Middle frontal gyrus (tissue), 1 donor: ENCODE measurements at regions not wholly inside any gene's neighbourhood (a gene's known extent, or its start where the extent isn't known, plus 50 kb on each side); places are given as distances from the start of the nearest gene placed in this dataset.

Experiments
- DNase-seq: peaks from one replicate; pipeline ENCODE4 v3.0.0-alpha.2; 2015; ENCODE audit warnings: low spot score; ENCODE audit errors: extremely low spot score

- DNase-seq = no peak
These were observed 215.1 kb upstream of the GPR26 start for GRCh38 chr10:123450956-123451605.

DNA sequence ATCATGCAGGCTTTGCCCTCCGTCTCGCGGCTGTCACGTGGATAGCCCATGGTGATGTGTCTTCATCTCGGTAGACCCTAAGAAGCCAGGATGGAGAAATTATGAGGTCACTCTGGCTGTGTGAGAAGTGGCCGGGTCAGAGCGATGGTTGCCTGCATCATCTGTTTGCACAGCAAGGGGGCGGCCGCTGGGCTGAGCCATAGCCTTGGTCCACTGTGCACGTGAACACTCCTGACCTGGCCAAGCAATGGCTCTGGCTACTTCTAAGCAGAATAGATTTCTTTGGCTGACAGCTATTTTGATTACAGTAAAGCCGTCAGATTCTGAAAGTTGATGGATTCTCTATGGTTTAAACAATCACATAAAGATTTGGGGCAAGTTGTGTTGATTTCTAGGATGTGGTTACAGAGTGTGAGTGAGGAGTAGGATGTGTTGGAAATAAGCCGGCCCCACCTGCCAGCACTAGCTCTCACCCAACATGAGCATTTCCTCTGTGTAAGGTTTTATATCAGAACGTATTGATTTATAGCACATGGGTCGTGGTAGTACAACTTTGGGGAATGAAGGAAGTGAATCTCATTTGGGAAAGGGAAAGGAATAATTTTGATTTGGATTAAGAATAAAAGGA is 214.4 kb upstream of the GPR26 start:
- no peak for DNase-seq

DNA sequence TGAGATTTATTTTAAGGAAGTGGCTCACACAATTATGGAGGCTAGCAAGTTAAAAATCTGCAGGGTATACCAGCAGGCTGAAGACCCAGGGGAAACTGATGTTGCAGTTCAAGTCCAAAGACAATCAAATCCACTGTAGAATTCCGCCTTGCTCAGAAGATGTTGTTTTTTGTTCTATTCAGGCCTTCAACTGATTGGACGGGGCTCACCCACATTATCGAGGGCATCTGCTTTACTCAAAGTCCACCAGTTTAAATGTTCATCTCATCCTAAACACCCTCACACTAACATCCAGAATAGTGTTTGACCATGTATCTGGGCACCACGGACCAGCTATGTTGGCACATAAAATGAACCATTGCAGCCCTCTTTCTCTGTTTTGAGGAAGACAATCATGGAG is 211.2 kb upstream of the GPR26 start:
- DNase-seq = no peak

GRCh38 chr10:123455861-123456260 is 210.3 kb upstream of the GPR26 start:
- no peak for DNase-seq

- no peak for DNase-seq
These were observed 207.2 kb upstream of the GPR26 start for GRCh38 chr10:123458933-123459332.

DNA sequence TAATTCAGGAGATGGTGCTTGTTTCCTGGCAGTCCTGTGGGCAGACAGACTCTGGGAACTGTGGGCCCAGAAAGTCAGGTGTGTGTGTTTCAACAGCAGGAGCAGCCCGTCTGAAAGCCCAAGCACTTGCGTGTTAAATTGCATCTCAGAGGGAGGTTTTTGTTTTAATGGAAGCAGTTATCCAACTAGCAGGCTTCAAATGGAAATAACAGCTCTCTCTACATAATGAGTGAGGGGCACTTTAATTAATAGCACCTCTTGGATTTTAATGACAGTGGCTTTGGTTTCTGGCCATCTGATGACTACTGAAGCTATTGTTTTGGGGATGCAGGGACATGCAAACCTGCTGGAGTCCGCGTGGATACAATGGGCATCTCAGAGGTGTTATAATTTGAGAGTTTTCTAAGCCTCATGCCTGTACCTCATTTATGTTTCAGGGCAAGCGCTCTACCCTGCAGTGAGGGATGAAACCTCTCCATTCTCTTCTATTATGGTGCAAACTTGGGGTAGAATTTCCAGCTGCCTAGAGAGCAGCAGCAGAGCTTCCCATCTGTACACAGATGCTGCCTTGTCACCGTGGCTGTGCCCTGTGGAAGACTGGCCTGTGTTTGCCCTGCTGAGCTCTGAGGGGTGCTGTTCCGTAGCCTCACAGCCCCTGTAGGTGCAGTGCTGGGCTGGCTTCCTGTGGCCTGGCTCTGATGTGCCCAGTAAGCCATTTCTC is 206.6 kb upstream of the GPR26 start:
- no peak for DNase-seq

DNA sequence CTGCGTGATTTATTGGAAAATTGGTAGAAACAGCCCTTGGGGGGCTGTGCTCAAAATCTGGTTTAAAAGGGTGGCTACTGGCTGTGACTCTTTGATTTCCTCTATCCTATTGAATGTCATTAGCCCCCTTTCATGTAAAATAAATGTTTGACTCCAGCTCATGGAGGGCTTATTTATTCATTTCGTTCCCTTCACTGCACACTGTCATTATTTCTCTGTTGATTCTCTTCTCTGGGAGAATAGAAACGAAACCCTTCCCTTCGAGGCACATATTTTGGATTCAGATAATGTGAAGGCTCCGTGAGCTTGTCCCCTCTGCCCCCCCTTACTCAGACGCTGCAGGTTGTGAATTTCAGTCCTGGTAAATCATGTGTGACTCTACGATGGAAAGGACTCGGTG is 203.9 kb upstream of the GPR26 start:
- DNase-seq = no peak

DNA sequence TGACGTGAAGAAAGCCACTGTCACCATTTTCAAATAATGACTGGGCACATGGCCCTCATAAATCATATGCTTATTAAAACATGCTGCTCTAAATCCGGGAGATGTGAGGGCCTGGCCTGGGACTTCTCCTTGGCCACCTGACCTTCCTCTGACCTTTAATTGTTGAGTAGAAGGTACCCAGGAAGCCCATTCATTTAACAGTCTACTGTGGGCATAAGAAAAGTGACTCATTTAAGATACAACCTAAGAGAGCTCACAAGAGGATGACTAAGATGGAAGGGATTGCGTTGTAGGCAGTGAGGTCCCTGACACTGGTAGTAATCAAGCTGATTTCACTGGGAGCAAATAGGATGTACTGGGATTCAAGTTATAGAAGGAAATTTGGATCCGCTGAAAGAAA is 203.4 kb upstream of the GPR26 start:
- no peak for DNase-seq

- DNase-seq = no peak
These were observed 203.0 kb upstream of the GPR26 start for GRCh38 chr10:123463181-123463580.

GRCh38 chr10:123463698-123464097 is 202.5 kb upstream of the GPR26 start:
- DNase-seq = no peak

DNA sequence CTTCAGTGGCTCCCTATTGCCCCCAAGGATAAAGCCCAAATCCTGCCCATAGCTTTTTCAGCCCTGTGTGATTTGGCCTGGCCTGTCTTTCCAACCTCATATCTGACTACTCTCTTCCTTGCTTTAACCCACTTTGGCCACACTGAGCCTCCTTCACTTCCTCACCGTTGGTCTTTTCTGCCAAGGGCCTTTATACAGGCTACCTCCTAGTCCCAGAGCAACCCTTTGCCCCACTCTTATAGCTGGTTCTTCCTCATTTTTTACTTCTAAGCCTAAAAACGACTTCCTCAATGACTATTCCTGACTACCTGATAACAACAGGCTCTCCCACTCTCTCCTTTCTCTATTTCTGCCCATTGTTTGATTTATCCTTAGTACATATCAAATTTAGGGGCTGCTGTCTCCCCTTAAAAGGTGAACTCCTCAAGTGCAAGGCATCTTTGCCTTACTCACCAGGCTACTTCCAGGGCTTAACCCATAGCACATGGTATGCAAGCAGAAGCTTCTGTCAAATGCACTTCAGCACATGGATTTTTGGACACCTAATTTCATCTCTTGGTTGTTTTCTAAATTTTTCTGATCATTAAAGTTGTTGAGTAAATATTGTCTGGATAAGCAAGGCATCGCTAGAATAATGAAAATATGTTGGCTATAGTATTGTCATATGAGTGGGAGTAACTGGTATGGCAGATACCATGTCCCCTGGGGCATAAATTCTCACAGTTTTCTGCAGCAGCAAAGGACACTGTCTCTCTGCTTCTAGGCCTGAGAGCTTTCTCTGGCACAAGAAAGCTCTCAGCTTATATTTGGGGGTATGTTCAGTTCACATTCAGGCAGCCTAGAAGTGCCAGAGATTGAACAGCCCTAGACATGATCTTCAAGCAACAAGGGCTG is 201.5 kb upstream of the GPR26 start:
- no peak for DNase-seq

- DNase-seq = no peak
These were observed 195.7 kb upstream of the GPR26 start for GRCh38 chr10:123470336-123470921.

- DNase-seq = no peak
These were observed 194.3 kb upstream of the GPR26 start for GRCh38 chr10:123471811-123472210.

- DNase-seq = no peak
These were observed 193.5 kb upstream of the GPR26 start for GRCh38 chr10:123472606-123473005.

DNA sequence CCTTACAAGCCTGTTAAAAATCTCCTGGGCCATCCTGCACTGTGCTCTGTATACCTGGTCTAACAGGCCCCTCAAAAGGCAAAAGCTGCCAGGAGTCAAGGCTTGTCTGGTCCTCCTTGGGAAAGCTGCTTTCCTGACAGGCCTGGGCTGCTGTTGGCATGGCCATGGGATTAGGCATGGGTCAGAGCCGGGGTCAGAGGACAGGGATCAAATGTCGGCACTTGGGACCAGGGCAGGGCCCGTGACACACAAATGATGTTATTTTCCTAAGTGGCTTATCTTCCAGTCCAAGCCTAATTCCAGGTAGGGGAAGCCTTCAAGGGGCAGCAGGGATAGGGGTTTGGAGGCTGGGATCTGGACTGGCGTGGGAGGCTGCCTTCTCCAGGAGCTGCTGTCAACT is 191.5 kb upstream of the GPR26 start:
- no peak for DNase-seq

DNA sequence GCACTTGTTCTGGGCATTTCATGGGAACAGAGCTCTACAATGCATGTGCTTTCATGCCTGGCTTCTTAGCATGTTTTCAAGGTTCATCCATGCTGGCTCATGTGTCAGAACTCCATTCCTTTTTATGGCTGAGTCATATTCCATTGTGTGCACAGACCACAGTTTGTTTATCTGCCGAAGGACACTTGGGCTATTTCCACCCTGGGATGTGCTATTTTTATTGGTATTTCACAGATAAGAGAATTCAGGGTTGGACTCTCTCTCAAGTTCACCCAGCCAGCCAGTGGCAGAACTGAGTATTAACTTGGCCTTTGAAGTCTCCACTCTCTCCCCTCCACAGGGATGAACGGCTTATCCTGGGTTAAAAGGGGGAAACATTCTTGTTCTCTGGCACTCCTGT is 190.7 kb upstream of the GPR26 start:
- DNase-seq = no peak

- no peak for DNase-seq
These were observed 188.0 kb upstream of the GPR26 start for GRCh38 chr10:123478116-123478515.

- no peak for DNase-seq
These were observed 186.5 kb upstream of the GPR26 start for GRCh38 chr10:123479640-123480039.

- DNase-seq = no peak
These were observed 185.8 kb upstream of the GPR26 start for GRCh38 chr10:123480344-123480743.

GRCh38 chr10:123480845-123481244 is 185.3 kb upstream of the GPR26 start:
- DNase-seq = no peak

- DNase-seq = no peak
These were observed 181.4 kb upstream of the GPR26 start for GRCh38 chr10:123484722-123485121.
